ENCODE measurements at regions not wholly inside any gene's neighbourhood (a gene's known extent, or its start where the extent isn't known, plus 50 kb on each side); places are given as distances from the start of the nearest gene placed in this dataset.

DNA sequence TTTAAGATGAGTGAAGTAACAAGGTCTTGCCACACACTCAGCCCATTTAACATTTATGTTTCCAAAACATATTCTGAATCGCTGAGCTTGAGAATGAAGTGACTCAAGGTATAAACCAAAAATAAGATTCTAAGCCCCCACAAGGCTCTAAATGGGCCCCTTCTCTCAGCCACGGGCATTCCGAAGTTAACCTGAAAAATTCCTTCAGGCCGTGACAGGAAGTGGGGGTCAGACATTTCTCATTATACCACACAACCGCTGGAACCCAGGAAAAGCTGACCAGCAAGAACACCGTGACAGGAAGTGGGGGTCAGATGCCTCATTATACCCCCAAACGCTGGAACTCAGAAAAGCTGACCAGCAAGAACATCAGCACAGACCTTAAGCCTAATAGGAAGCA is 247.9 kb downstream of the ERMARD start:
- Histone ChIP-seq H3K9me3 (replicated peaks in 1 of 11) (peaks cover 41 to 51% (median 45%) of the 10 kb centered on the region in 11 experiments), H3K4me1 (peaks cover 0 to 75% (median 15%) of the 10 kb centered on the region in 10 experiments; a peak in 13 of 20 replicates), H4K20me1 (no peaks in the 10 kb centered on the region), H3K4me3 (no peak overlapping the region), H3K36me3 (peaks cover 0 to 17% (median 0%) of the 10 kb centered on the region in 11 experiments; a peak in 7 of 22 replicates), H3K27ac (no peak overlapping the region), H3K9ac (no peak overlapping the region), H3K4me2 (peak overlapping the region in 3 of 11 experiments; percentile 78 to 82 (median 80); a peak in 6 of 22 replicates), H3K27me3 (no peaks in the 10 kb centered on the region)
- no peak for TF ChIP-seq Cebpa-rat (IDR thresholded peaks at IDR 0.05)

DNA sequence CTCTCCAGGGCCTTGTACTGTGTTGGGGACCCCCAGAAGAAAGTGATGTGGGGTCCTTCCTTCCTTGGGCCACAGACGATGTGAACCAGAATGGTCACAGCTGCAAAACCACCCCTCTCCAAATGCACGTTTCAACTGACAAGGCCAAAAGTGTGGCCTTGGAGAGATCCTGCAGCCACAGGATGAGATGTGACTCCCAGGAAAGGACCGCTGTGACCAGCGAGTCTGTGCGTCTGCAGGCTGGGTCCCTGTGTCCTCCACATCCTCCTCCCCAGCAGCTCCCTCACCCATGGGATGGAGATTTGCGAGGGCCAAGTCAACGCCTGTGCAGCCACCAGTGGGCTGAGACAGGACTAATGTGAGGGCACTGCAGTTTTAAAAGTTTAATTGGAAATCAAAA is 247.0 kb downstream of the ERMARD start:
- Histone ChIP-seq H3K27me3 (no peaks in the 10 kb centered on the region), H3K9me3 (replicated peaks in 1 of 11) (peaks cover 32 to 42% (median 36%) of the 10 kb centered on the region in 11 experiments), H3K36me3 (peaks cover 0 to 15% (median 0%) of the 10 kb centered on the region in 11 experiments; a peak in 4 of 22 replicates), H3K9ac (no peak overlapping the region), H3K4me3 (no peak overlapping the region), H3K4me1 (peaks cover 8 to 75% (median 20%) of the 10 kb centered on the region in 10 experiments; a peak in 16 of 20 replicates), H3K27ac (peak overlapping the region in 2 of 11 experiments; percentile 72 to 80; a peak in 1 of 22 replicates), H4K20me1 (no peaks in the 10 kb centered on the region), H3K4me2 (peak overlapping the region in 4 of 11 experiments; percentile 76 to 82 (median 79); a peak in 9 of 22 replicates)
- TF ChIP-seq Cebpa-rat (IDR thresholded peaks at IDR 0.05) = no peak

DNA sequence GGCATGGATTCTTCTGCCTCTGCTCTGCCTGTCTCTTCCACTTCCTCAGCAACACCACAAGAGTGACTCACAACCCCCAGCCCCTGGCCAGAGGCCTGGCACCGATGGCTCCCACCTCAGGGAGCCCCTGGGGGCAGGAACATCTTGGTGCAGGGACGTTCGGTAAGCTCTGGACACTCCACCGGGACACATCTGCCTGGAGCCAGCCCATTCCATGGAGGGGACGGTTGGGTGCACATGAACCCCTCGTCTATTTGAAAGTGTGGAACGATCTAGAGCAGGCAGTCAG is 246.5 kb downstream of the ERMARD start:
- Histone ChIP-seq H3K4me3 (no peak overlapping the region), H3K36me3 (peaks cover 0 to 11% (median 0%) of the 10 kb centered on the region in 11 experiments; a peak in 4 of 22 replicates), H3K4me2 (peak overlapping the region in 9 of 11 experiments; percentile 8 to 82 (median 64); a peak in 14 of 22 replicates), H3K27me3 (no peaks in the 10 kb centered on the region), H4K20me1 (no peaks in the 10 kb centered on the region), H3K27ac (peak overlapping the region in 7 of 11 experiments; percentile 5 to 81 (median 72); a peak in 10 of 22 replicates), H3K4me1 (peaks cover 11 to 75% (median 24%) of the 10 kb centered on the region in 10 experiments), H3K9me3 (replicated peaks in 1 of 11) (peaks cover 26 to 36% (median 30%) of the 10 kb centered on the region in 11 experiments), H3K9ac (peak overlapping the region in 2 of 11 experiments; percentile 49 to 53; a peak in 3 of 22 replicates)
- no peak for TF ChIP-seq Cebpa-rat (IDR thresholded peaks at IDR 0.05)

DNA sequence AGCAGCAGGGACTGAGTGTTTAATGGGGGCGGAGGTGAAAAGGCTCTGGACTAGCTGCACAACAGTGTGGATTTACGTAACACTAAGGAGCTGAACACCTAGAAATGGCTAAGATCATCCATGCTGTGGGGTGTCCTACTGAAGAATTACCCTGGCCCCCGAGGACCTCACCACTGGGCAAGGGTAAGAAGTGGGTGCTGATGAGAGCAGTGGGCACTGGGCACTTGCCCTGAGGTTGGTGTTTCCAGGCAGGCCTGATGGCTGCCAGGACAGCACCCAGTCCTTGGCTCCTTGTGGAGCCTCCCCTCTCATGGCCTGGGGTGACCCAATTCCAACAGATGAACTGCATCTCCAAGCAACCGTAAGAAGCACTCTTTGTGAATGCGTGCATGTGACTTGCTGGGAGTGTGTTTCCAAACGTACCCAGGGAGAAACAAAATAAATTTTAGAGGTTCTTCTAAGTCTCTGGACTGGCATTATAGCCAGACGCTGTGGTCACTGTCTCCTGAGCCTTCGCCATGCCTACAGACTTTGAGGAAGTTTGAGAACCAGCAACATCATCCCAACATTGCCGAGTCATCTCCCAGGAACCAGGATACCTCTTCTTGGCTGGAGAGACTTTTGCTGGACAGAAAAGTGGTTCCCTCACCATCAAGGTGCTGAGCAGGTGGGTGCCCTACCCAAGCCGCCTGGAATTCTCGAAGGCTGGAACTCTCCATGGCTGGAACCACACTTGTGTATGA is 245.9 kb downstream of the ERMARD start:
- Histone ChIP-seq H3K9me3 (replicated peaks in 1 of 11) (peaks cover 21 to 31% (median 25%) of the 10 kb centered on the region in 11 experiments), H3K36me3 (peaks cover 0 to 10% (median 0%) of the 10 kb centered on the region in 11 experiments; a peak in 2 of 22 replicates), H3K27ac (peak overlapping the region in 7 of 11 experiments; percentile 5 to 81 (median 72); a peak in 11 of 22 replicates), H3K4me2 (peak overlapping the region in 9 of 11 experiments; percentile 8 to 82 (median 64); a peak in 14 of 22 replicates), H4K20me1 (no peaks in the 10 kb centered on the region), H3K27me3 (no peaks in the 10 kb centered on the region), H3K4me3 (no peak overlapping the region), H3K4me1 (peaks cover 16 to 76% (median 29%) of the 10 kb centered on the region in 10 experiments), H3K9ac (peak overlapping the region in 4 of 11 experiments; percentile 6 to 53 (median 40); a peak in 5 of 22 replicates)
- no peak for TF ChIP-seq Cebpa-rat (IDR thresholded peaks at IDR 0.05)

DNA sequence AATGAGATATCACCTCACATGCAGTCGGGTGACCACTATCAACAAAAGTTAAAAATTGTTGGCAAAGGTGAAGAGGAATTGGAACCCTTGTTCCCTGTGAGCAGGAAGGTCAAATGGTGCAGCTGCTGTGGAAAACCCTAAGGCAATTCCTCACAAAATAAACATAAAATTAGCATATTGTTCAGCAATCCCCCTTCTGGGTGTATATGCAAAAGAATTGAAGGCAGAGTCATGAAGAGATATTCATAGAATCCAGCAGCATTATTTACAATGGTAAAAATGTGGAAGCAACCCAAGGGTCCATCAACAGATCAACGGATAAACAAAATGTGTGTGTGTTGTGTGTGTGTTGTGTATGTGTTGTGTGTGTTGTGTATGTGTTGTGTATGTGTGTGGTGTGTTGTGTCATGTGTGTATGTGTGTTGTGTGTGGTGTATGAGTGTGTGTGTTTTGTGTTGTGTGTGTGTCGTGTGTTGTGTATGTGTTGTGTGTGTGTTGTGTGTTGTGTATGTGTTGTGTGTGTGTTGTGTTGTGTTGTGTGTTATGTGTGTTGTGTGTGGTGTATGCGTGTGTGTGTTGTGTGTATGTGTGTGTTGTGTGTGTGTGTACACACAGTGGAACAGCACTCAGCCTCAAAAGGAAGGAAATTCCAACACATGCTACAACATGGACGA is 245.1 kb downstream of the ERMARD start:
- Histone ChIP-seq H3K4me1 (peaks cover 21 to 84% (median 35%) of the 10 kb centered on the region in 10 experiments), H3K9ac (peak overlapping the region in 1 of 11 experiments; percentile 30; a peak in 1 of 22 replicates), H3K27me3 (no peaks in the 10 kb centered on the region), H3K4me3 (no peak overlapping the region), H3K9me3 (replicated peaks in 1 of 11) (peaks cover 13 to 22% (median 17%) of the 10 kb centered on the region in 11 experiments), H3K36me3 (peaks cover 0 to 2% (median 0%) of the 10 kb centered on the region in 11 experiments; a peak in 2 of 22 replicates), H3K27ac (peak overlapping the region in 5 of 11 experiments; percentile 57 to 81 (median 73); a peak in 9 of 22 replicates), H3K4me2 (peak overlapping the region in 5 of 11 experiments; percentile 64 to 82 (median 78); a peak in 9 of 22 replicates), H4K20me1 (no peaks in the 10 kb centered on the region)
- no peak for TF ChIP-seq Cebpa-rat (IDR thresholded peaks at IDR 0.05)

DNA sequence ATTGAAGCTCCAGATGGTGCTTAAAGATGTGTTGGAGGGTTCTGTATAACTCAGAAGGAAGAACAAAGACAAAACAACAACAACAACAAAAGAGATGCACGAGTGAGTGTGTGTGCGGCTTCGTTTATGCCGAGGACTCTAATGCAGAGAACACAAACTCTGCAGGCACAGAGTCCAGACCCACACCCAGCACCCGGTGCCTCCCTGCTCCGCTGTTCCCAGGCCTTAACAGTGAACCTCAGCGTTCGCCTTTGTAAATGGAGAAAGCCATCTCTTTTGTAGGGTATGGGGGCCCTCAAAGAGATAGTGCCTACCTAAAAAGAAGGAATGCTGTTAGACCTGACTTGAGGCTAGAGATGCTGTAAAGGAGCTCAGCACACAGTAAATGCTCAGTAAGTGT is 243.3 kb downstream of the ERMARD start:
- Histone ChIP-seq H3K9me3 (replicated peaks in 1 of 11) (peaks cover 0 to 5% (median 0%) of the 10 kb centered on the region in 11 experiments; a peak in 3 of 22 replicates), H3K9ac (no peak overlapping the region), H4K20me1 (no peaks in the 10 kb centered on the region; a peak in 1 of 22 replicates), H3K27me3 (no peaks in the 10 kb centered on the region), H3K4me1 (peaks cover 35 to 97% (median 50%) of the 10 kb centered on the region in 10 experiments), H3K4me3 (no peak overlapping the region), H3K27ac (no peak overlapping the region), H3K36me3 (no peaks in the 10 kb centered on the region), H3K4me2 (no peak overlapping the region)
- no peak for TF ChIP-seq Cebpa-rat (IDR thresholded peaks at IDR 0.05)

DNA sequence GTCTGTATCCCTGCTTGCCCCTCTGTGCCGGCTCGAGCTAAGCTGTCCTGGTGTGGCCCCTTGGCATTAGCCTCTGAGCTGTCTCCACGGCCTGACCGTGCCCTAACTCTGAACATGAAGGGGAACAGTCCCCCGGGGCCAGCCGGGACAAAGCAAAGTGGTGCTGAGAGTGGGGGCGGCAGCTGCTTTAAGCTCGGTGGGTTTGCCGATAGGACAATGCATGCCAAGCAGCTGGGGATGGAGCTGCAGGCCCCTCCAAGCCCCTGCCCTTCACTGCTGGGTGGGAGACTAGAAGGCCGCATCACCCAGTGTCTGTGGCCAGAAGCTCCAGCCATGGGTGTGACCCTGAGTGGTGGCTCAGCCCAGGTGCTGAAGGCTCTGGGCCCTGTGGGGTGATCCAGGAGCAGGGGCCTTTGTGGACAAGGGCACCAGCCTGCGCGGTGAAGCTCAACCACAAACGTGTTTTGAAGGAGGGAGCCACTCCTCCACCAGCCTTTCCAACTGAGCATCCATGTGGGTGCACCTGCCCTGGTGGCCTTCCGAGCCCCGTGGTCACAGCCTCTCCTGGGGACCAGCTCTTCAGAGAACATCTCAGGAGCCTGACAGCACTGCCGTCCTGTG is 242.5 kb downstream of the ERMARD start:
- Histone ChIP-seq H3K27me3 (no peaks in the 10 kb centered on the region), H3K4me3 (no peak overlapping the region), H4K20me1 (no peaks in the 10 kb centered on the region; a peak in 1 of 22 replicates), H3K36me3 (no peaks in the 10 kb centered on the region), H3K9me3 (replicated peaks in 1 of 11) (no peaks in the 10 kb centered on the region), H3K4me1 (peaks cover 43 to 97% (median 58%) of the 10 kb centered on the region in 10 experiments), H3K27ac (peak overlapping the region in 3 of 11 experiments; percentile 40 to 47 (median 46); a peak in 4 of 22 replicates), H3K9ac (peak overlapping the region in 1 of 11 experiments; percentile 16; a peak in 2 of 22 replicates), H3K4me2 (peak overlapping the region in 7 of 11 experiments; percentile 3 to 89 (median 21); a peak in 10 of 22 replicates)
- no peak for TF ChIP-seq Cebpa-rat (IDR thresholded peaks at IDR 0.05)

DNA sequence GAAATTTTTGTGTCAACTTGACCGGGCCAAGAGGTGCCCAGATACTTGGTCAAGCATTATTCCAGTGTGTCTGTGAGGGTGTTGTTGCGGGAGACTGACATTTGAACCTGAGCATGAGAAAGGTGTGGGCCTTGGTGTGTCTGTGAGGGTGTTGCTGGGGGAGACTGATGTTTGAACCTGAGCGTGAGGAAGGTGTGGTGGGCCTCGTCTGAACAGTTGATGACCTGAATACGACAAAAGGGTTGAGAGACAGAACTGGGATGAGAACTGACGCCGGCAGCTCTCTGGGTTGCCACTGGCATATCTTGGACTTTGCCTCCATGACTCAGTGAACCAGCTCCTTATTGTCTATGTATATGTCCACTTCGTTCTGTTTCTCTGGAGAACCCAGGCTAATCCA is 240.5 kb downstream of the ERMARD start:
- Histone ChIP-seq H3K9ac (no peak overlapping the region), H3K27me3 (no peaks in the 10 kb centered on the region), H3K27ac (peak overlapping the region in 2 of 11 experiments; percentile 14 to 77; a peak in 1 of 22 replicates), H3K4me3 (no peak overlapping the region), H3K4me1 (peaks cover 36 to 82% (median 51%) of the 10 kb centered on the region in 10 experiments), H3K36me3 (no peaks in the 10 kb centered on the region), H3K9me3 (replicated peaks in 1 of 11) (no peaks in the 10 kb centered on the region), H4K20me1 (no peaks in the 10 kb centered on the region; a peak in 1 of 22 replicates), H3K4me2 (peak overlapping the region; percentile 69 to 89 (median 72))
- no peak for TF ChIP-seq Cebpa-rat (IDR thresholded peaks at IDR 0.05)
